Stimulated activated CD4-positive, alpha-beta T cell treated with anti-CD3 and anti-CD28 coated beads, Interleukin-1b, Interleukin-23, amount 100 ng/mL, for 48 hours (primary cell): ENCODE measurements at regions not wholly inside any gene's neighbourhood (a gene's known extent, or its start where the extent isn't known, plus 50 kb on each side); places are given as distances from the start of the nearest gene placed in this dataset.
A peak's percentile ranks its signal among the peaks of the same experiment; 100 is the strongest.

Experiments used
- DNase-seq: peaks from one replicate; pipeline ENCODE4 v3.0.0-alpha.2; 2020

DNA sequence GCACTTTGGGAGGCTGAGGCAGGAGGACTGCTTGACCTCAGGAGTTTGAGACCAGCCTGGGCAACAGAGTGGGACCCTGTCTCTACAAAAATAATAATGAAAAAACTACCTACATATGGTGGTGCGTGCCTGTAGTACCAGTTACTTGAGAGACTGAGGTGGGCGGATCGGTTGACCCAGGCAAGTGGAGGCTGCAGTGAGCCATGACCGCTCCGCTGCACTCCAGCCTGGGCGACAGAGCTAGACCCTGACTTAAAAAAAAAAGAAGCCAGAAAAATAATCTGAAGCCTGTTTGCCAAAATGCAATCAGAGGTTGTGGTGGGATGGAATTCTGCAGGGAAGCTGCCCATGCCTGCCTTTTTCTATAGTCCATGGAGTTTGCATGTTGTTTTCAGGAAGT lies 50.4 kb upstream of the GGTA1 start:
- no peak for DNase-seq

DNA sequence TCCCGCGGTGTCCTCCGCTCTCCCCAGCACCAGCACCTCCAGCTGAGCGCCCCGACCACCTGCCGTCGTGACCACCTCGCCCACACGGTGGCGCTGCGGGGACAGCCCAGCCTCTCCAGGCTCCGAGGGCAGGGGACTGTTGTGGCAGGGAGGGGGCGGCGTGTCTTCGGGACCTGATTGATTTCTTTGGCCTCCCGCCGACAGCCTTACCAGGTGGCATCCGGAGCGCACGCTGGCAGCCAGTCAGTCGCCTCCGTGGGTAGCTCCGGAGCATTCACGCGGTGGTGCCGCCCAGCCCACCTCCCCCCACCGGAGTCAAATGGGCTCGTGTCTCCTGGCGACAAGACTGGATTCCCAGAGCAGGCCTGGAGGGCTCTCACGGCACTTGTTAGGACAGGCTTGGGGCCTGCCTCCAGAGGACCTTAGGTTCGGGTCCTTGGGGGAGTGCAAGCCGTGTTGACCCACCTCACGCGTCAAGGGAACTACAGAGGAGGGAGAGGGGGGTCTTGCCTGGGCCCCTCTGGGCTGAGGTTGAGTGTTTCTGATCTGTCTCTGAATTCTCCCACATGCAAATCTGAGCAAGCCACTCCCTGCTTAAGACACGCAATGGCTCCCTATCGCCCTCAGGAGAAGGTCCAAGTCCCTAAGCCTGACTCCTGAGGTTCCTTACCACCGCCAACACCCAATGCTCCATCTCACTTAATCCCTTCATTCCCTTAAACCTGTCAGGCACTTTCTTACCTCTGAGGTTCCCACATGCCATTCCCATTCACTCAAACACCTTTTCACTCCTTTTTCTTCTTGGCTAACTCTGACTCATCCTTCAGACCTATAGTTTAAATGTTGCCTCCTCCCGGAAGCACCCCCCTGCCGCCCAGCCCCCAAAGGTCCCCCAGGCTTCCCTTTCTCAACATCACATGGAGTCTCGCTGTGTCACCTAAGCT lies 51.2 kb upstream of the GGTA1 start:
- peak; percentile 74 for DNase-seq

DNA sequence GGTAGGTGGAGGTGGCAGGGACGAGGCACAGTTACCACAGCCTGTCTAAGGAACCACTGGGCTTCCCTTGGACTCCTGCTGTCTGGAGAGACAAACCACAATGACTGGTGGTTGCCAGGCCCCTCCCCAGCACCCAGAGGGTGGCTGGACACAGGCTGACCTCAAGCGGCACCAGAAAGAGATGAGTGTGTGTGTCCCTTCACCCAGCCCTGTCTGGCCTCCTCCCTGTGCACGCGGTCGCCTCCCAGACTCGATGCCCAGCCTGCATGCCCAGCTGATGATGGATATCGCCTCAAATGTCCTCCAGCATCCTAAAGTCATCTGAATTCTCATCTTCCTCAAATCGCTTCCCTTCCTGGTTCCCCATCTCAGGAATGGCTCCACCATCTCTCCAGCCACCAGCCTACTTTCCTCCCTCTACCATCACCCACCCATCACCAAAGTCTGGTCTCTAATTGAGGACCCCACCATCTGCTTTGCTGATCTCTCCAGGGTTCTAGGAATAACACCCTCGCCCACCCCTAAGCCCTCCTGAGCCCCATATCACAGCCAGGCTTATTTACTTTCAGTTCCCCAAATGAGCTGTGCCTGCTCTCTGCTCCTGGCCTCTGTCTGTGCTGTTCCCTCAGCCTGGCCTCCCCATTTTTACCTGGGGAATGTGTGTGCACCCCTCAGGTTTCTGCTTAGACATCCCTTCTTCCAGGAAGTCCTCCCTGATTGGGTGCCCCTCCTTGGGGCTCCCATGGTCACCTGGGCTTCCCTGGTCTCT lies 52.5 kb upstream of the GGTA1 start:
- no peak for DNase-seq

DNA sequence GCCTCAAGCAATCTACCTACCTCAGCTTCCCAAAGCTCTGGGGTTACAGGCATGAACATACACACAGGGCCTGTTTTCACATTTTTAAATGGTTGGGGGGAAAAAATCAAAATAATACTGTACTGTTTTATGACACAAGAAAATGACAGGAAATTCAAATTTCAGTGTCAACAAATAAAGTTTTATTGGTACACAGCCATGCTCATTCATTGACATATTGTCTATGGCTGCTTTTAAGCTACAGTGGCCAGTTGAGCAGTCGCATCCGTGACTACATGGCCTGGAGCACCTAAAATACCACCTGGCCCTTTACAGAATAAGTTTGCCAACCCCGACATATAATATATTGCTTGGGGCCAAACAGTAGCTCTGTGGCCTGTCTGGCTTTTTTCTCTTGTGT lies 56.4 kb upstream of the GGTA1 start:
- DNase-seq, result no peak

DNA sequence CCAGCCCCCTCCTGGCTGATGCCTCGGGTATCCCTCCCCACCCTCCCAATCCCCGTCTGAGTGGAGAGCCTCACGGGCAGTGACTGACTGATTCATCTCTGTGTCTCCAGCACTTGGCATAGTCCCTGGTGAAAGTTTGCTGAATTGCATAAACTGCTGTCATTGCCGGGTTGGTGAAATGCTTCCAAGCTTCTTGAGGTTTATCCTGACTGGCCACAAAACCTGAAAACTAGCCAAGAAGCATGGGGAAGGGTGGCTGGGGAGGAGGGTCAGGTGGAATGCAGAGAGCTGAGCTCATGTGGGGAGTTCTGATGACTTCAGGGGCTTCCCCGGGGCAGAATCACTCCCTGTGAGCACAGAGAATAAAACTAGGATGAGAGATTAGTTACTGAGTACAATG lies 56.9 kb upstream of the GGTA1 start:
- no peak for DNase-seq

DNA sequence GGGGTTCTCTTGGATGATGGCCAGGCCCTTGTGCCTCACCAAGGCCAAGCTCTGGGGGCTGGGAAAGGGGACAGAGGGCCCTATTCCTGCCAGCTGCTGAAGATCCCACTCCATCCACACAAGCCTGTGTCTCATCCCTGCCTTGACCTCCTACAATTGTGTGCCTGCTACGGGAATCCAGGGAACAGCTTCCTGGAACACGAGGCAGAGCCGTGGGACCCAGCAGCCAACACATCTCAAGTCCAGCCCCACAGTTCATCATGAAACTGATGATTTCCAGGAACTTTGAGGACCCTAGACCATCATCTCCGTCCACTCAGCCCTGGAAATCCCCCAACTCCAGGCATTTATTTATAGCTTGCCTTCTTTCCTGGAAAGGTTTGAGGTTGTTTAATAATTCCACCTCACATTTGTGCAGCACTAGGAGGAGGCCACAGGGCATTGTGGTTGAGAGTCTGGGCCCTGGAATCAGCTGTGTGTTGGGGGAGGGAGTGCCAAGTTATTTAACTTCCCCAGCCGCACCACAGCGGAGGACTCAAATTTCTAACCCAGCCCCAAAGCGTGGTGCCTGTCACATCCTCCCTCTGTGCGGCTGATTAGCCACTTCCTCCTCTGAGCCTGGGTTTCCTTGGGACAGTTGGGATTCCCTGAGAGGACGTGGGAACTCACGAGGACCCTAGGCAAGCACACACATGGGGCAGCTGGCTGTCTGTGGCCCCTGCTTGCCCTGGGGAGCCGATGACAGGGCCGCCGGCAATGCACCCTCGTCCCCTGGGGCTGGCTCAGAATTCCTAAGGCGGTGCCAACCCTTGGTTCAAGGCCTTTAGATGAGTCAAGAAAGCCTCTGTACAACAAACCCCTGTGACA lies 58.2 kb upstream of the GGTA1 start:
- DNase-seq, result no peak

DNA sequence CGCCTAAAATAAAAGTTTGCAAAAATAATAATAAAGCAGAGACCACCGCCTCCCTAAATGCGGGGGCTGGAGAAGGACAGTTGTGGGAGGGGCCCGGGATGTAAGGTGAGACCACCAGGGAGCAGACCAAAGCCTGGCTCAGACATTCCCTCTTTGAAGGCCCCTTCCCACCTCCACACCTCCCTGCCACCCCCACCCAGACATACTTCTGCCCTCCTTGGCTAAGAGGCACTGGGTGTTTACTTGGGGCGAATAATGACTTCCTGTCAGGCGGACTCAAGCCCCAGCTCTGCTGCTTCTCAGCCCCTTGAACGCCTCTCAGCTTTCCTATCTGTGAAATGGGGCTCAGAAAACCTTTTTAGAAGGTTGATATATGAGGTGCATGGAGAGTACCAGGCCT lies 58.8 kb upstream of the GGTA1 start:
- DNase-seq, result no peak

DNA sequence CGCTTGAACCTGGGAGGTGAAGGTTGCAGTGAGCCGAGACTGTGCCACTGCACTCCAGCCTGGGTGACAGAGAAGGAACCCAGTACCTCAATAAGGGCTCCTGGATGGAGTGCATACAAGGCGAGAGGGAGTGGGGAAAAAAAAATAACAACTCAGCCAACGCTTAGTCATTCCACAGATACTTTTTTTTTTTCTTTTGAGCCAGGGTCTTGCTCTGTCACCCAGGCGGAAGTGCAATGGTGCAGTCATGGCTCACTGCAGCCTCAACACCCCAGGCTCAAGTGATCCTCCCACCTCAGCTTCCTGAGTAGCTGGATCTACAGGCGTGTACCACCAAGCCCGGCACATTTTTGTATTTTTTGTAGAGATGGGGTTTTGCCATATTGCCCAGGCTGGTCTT lies 59.5 kb upstream of the GGTA1 start:
- no peak for DNase-seq

DNA sequence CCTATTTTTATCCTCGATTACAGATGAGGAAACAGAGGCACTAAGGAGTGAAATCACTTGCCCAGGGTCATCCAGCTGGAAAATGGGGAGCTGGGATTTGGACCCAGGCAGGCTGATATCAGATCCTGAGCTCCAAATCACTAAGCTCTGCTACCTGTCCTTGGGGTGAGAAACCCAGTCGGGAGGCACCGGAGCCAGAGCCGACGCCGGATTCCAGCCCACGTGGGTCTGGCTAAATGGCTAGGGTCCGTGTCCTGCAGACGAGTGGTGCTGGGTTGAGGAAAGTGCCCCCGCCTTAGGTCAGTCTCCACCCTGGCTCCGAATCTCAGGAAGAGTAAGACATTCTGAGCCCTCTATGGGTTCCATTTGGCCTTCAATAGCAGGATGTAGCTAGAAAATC lies 61.3 kb upstream of the GGTA1 start:
- no peak for DNase-seq

DNA sequence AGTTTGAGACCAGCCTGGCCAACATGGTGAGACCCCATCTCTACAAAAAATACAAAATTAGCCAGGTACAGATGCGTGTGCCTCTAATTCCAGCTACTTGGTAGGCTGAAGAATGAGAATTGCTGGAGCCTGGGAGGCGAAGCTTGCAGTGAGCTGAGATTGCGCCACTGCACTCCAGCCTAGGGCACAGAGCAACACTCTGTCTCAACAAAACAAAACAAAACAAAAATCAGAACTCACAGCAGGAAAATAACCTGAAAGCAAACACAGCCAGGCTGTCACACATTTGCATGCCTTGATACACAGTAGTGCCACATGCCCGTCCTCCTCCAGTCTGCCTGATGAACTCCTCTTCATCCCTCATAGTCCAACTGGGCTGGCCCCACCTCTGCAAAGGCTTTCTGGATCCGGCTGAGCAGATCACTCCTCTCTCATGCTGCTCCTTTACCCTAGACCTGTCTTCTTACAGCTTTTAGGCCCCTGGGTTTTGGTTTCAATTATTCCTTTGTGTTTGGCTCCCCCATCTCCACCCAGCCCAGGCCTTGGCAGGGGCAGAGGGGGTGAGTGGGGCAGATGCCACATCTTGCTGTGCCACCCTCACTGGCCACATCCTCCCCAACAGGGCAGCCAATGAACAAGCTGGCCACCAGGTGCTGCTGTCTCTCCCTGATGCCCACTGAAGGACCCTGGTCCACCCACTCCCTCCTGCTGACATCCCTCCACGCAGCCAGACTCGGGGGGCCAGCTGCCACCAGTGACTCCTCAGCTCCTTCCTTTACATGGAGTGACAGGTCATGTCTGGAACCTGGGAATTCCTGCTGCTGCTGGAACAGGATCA lies 62.0 kb upstream of the GGTA1 start:
- DNase-seq, result no peak

DNA sequence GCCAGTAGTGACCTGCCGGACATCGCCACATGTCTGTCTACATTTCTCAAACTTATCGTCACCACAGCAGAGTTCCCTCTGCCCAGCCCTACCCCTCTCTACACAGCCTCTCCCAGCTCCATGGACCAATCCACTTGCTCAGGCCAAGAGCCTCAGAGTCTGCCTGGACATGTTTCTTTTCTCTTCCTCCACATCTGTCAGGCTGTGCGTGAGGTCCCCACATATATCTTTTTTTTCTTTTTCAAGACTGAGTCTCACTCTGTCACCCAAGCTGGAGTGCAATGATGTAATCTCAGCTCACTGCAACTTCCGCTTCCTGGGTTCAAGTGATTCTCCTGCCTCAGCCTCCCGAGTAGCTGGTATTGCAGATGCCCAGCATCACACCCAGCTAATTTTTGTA lies 62.7 kb upstream of the GGTA1 start:
- DNase-seq, result no peak

DNA sequence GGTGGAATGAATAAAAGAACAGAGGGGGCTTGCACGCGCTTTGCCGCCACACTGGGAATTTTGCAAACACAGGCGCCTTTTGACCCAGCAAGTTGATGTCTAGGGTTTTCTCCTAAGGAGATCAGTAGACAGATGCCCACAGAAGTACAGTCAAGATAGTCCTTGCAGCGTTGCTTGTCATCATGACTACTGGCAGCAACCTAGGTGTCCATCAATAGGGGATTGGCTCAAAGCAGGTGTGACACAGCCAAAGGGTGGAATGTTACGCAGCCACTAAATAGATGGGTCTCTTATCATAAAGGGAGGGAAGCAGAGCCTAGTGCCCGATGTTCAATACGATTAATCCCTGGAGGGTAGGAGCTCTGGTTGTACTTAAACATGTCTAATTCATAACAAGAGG lies 63.8 kb upstream of the GGTA1 start:
- no peak for DNase-seq

DNA sequence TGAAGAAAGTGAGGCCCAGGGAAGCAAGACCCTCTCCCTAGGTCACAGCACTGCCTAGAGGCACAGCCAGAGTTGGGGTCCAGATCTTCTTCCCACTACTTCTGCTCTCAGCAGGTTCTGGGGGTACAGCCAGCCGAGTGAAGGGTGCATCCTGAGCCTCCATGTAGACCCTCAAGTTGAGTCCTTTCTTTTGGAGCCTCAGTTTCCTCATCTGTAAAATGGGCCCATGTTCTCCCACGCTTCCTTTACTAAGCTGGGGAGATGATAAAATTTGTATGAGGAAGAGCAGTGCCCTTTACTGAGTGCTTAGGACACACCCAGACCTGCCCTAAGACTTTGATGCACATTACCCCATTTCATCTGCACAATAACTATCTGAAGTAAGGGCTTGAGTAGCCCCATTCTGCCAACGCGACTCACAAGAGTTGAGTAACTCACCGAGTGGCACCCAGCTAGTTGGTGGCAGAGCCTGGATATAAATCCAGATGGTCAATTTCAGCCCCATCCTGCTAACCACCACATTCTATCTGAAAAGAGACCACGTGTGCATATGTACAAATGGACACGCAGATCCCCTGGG lies 64.3 kb upstream of the GGTA1 start:
- no peak for DNase-seq

DNA sequence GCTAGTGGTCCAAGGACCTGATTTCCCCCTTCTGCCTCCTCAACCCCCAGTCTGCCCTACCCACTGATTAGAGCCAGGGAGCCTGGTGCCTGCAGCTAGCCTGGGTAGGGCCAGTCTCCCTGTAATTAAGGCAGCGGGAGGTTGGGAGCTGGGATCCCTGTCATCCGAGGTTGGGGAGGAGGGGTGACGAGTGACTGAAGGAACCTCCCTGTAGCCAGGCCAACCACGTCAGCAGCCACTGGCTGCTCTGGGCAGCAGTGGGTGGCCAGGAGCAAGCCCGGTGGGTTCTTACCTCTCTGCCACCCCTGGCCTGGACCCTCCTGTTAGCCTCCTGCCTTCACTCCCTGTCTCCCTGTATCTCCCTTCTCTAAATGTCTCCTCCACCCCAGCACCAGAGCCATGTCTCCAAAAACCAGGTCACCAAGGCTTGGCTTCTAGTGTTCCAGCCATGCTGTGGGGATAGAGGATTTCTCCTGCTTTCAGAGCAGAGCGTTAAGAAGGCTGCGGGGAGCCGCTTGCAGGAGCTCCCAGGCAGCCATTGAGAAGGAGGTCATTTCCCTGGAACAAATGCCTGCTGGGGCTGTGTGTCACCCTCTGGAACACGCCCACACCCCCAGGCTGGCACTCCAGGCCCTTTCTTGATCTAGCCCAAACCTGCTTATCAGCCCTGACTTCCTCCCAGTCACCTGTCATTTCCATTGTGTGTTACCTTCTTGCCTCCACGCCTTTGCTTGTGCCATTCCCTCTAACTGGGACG lies 65.0 kb upstream of the GGTA1 start:
- DNase-seq, result no peak

DNA sequence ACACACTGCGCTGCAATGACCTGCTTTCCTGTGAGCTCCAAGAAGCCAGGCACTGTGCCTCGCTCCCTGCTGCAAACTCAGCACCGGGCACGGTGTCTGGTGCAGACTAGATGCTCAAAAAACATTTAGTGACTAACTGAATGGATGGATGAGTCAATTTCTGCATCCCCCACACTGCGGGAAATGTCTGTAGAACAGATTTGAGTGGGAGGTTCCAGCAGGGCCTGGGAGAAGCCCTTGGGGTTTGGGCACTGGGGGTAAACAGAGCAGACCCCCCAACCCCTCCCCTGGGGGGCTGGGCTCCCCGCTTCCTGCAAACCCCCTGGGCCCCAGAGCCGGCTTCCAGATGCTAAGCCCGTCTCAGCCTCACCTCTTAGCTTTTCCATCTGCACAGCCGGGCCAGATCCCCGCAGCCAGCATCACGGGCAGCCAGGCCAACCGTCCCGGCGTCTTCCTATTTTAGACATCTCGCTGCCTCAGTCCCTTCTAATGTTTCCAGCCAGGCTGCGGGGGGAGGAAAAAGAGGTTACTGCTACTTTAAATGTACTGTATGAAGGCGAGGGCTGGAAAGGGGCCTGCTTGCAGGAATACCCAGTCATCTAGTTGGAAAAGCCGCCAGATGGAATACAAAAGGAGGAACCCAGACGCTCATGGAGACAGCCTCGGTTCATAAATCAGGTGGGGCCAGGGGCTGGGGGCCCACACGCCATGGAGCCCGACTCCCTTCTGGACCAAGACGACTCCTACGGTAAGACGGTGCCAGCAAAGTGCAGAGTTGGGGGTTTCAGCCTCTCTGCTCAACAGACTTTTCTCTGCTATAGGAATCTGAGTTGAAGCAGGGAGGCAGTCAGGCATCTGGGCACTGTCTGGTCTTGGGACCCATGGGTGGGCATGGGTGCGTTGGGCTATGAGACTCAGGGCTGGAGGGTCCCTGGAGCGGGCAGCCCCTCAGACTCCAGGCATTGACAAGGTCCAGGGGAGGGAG lies 67.1 kb upstream of the GGTA1 start:
- no peak for DNase-seq

DNA sequence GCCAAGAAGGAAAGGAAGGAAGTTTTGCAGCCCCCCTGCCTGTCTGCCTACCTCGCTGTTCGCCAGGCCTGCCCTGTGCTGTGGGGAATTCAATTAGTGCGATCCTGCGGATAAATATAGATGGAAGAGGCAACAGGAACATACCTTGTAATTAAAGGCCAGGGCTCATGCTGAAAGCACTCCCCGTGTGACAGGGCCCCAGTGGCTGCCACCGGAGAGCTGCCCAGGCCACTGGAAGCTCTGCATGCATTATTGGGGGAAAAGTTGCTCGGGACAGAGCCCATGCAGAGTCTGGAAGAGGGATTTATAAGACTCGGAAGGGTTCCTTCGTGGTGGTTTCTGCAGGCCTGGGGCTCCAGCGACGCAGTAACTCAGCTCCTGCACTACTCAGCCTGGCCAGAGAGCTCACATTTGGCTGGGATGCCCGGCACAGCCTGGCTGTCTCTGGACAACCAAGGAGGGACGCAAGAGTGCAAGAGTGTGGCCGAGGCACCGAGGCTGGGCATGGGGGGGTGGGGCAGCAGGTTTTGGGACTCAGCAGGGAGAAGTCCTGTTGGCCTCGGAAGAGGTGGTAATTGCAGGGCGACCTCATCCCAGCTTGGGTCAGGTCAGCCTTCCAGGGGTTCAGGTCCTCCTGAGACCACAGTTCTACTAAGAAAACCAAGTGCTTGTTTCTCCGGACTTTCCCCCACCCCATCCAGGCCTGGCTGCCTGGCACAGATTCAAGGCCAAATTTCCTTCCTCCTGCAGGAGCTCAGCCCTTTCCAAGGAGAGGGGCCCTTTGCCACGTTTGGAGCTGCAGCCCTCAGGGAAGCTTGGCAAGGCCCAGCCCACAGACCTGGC lies 68.1 kb upstream of the GGTA1 start:
- DNase-seq, result no peak

DNA sequence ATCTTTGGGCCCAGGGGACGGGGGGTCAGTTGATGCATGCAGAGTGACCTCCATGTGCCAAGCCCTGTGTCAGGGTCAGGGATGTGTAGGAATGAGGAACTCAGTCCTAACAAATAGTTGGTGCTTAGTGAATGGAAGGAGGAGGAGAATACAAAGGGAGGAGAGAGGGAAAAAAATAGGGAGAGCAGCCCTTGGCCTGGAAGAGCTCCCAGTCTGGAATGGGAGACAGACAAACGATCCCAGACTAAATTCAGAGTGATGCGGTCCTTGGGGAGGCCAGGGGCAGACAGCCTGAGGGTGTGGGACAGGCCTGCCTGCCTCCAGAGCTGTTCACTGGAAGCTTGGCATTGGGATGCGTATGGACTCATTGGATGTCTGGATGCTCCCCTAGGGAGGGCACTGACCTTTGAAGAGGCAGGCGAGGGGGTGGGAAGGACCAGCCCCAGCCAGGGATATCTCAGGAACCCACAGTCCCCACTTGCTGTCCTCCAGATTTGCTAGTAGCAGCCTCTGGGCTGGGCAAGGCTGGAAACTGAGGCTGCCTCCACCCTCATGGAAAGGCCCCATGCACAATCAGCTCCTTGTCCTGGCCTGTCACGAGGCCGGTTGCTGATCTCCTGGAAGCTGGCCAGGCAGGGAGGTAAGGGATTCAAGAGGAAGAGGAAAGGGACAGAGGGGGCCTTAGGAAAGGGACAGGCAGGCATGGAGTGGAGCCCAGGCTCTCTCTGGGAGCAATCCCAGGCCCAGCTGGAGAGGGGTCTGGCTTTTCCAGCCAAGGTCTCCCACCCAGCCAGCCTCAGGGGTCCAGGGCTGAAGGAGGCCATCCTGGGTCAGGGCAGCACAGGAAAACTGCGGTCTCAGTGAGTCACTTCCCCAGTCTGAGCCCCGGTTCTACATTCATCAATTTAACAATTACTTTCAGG lies 69.0 kb upstream of the GGTA1 start:
- DNase-seq, result no peak

DNA sequence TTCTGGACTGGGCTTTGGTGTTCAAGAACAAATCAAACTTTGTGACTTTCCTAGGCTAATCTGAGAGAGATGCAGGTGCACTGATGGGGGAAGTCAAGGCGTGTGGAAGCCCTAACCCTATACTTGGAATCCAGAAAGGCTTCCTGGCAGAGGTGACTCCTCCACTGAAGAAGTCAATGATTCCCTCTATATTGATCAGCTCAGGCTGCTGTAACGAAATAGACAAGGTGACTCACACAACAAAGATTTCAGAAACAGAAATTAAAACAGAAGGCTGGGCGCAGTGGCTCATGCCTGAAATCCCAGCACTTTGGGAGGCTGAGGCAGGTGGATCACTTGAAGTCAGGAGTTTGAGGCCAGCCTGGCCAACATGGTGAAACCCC lies 69.6 kb upstream of the GGTA1 start:
- no peak for DNase-seq
